ENCODE measurements at regions not wholly inside any gene's neighbourhood (a gene's known extent, or its start where the extent isn't known, plus 50 kb on each side); places are given as distances from the start of the nearest gene placed in this dataset.

DNA sequence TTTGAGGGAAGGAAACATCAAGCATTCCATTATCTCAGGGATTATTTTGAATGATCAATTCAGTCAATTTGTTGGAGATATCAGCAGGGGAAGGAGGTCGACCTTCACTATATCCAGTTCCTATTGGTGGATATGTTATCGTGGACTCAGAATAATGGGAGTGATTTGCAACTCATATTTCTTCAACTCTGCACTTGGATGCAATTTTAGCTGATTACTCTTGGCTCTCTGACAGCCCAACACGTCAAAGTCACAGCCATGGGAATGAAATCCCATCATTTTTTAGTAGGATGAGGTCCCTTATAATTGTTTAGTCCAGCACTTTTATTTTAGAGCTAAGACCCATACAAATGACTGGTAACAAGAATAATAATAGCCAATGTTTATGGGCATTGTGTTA is 371.8 kb upstream of the RPS23 start:
- TF ChIP-seq, protein P1, sequence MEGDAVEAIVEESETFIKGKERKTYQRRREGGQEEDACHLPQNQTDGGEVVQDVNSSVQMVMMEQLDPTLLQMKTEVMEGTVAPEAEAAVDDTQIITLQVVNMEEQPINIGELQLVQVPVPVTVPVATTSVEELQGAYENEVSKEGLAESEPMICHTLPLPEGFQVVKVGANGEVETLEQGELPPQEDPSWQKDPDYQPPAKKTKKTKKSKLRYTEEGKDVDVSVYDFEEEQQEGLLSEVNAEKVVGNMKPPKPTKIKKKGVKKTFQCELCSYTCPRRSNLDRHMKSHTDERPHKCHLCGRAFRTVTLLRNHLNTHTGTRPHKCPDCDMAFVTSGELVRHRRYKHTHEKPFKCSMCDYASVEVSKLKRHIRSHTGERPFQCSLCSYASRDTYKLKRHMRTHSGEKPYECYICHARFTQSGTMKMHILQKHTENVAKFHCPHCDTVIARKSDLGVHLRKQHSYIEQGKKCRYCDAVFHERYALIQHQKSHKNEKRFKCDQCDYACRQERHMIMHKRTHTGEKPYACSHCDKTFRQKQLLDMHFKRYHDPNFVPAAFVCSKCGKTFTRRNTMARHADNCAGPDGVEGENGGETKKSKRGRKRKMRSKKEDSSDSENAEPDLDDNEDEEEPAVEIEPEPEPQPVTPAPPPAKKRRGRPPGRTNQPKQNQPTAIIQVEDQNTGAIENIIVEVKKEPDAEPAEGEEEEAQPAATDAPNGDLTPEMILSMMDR (conservative IDR thresholded peaks at IDR 0.05) = no peak
- peaks cover 8% of the 10 kb centered on the region for H3K4me1 Mint-ChIP-seq (ENCODE audit: unreplicated experiment)
- no peaks in the 10 kb centered on the region for H3K36me3 Mint-ChIP-seq
- H3K4me3 Mint-ChIP-seq = no peak overlapping the region
- H3K9me3 Mint-ChIP-seq = no peaks in the 10 kb centered on the region
- no peak overlapping the region for H3K27ac Mint-ChIP-seq
- no peak for DNase-seq (ENCODE audit: extremely low spot score, unreplicated experiment)
- H3K27me3 Mint-ChIP-seq = no peaks in the 10 kb centered on the region

DNA sequence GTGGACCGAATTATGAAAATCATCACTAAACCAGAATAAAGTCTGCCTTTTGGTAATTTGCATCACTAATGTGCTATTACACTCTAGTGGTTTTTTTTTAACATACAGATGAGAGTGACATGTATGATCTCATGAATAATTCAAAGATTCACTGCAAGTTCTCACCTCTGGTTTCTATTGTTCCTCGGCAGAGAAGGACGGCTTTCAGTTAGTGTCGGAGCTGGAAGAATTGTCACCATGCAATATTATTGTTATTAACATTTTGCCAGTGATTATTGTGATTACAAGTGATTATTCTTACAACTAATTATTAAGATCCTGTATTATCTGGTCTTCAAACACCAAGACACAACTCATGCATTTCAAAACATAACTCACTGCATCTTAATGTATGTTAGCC is 366.6 kb upstream of the RPS23 start:
- Mint-ChIP-seq H3K27me3 (no peaks in the 10 kb centered on the region), H3K27ac (no peak overlapping the region), H3K4me3 (no peak overlapping the region), H3K9me3 (no peaks in the 10 kb centered on the region), H3K4me1 (ENCODE audit: unreplicated experiment) (peaks cover 26% of the 10 kb centered on the region), H3K36me3 (no peaks in the 10 kb centered on the region)
- no peak for DNase-seq (ENCODE audit: extremely low spot score, unreplicated experiment)
- TF ChIP-seq, protein P1 (conservative IDR thresholded peaks at IDR 0.05) = no peak

DNA sequence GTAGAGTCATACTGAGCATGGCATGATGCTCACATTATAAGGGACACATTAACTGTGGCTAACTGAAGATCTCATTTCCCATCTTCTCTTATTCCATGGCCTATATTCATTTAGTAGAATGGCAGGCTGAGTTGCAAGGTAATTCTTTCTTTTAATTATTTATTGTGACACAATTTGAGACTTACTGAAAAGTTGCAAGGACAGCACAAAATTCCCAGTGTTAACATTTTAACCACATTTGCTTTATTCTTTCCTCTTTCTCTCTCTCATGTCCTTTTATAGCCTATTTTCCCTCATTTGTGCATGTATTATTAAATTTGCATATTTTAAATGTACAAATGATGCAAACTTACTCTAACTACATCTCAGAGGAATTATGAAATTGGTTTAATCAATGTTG is 366.1 kb upstream of the RPS23 start:
- Mint-ChIP-seq H3K4me1 (ENCODE audit: unreplicated experiment) (peaks cover 32% of the 10 kb centered on the region), H3K27ac (no peak overlapping the region), H3K4me3 (no peak overlapping the region), H3K36me3 (no peaks in the 10 kb centered on the region), H3K27me3 (no peaks in the 10 kb centered on the region), H3K9me3 (no peaks in the 10 kb centered on the region)
- TF ChIP-seq, protein P1 (conservative IDR thresholded peaks at IDR 0.05) = no peak
- DNase-seq (ENCODE audit: extremely low spot score, unreplicated experiment) = no peak

DNA sequence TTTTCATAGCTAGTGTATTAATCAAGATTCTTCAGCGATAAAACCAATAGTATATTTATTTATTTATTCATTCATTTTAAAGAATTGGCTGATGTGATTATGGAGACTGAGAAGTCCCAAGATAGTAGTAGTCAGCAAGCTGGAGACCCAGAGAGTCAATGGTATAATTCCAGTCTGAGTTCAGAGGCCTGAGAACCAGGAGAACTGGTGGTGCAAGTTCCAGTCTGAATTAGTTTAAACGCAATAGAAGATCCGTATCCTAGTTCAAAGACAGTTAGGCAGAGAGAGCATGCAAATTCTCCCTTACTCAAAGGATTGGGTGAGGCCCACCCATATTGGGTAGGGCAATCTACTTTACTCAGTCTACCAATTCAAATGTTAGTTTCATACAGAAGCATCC is 364.2 kb upstream of the RPS23 start:
- TF ChIP-seq, protein P1 (conservative IDR thresholded peaks at IDR 0.05) = no peak
- DNase-seq (ENCODE audit: extremely low spot score, unreplicated experiment) = no peak
- H3K4me3 Mint-ChIP-seq = no peak overlapping the region
- peaks cover 41% of the 10 kb centered on the region for H3K4me1 Mint-ChIP-seq (ENCODE audit: unreplicated experiment)
- no peaks in the 10 kb centered on the region for H3K27me3 Mint-ChIP-seq
- no peak overlapping the region for H3K27ac Mint-ChIP-seq
- H3K36me3 Mint-ChIP-seq = no peaks in the 10 kb centered on the region
- no peaks in the 10 kb centered on the region for H3K9me3 Mint-ChIP-seq

DNA sequence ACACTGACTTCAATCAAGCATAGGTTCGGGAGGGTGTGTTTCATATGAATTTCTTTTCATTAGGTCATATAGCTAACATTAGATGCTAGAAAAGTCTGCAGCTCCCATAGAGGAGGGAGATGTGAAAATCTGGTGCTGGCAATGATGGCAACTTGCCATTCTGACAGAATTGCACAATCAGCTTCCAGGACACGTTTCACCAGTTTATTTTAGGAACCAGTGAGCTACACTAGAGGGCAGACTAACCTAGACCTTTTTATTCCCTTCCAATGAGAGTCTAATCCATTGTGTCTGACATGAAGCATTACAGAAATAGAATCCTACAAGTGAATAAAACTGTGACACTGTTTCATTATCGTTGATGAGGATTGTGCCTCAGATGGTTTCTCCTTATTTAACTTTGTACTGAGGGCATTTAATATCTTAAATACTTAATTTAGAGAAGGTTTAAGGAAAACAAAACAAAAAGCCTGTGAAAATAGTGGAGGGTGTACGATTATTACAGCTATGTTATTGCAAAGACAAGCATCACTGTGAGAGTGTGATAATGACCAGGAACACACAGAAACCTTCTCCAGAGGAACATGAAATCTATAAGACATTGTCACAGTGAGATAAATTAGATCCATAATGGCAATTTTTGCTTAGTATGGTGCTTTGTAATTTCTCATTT is 363.3 kb upstream of the RPS23 start:
- no peak for DNase-seq (ENCODE audit: extremely low spot score, unreplicated experiment)
- Mint-ChIP-seq H3K4me3 (no peak overlapping the region), H3K4me1 (ENCODE audit: unreplicated experiment) (peaks cover 41% of the 10 kb centered on the region), H3K36me3 (no peaks in the 10 kb centered on the region), H3K27ac (peak overlapping the region; percentile 40), H3K9me3 (no peaks in the 10 kb centered on the region), H3K27me3 (no peaks in the 10 kb centered on the region)
- TF ChIP-seq, protein P1 (conservative IDR thresholded peaks at IDR 0.05) = peak; percentile 84

DNA sequence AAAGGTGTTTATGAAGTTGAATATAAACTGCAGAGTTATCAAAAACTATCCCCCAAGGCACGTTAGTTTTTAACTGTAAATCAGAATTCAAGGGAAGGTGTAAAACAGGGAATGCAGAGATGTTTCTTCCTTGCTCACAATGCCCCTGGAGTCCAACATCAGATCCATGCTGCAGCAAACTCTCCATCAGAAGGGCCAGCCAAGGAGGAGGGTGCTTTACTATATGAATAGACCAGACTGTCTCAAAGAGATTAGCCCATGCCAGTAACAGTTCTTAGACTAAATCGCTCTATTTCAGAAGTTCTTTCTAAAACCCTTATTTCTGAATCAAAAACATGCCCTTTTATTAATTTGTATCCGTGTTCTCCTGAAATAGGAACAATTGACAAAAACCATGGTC is 362.8 kb upstream of the RPS23 start:
- no peaks in the 10 kb centered on the region for H3K9me3 Mint-ChIP-seq
- no peaks in the 10 kb centered on the region for H3K27me3 Mint-ChIP-seq
- no peak for DNase-seq (ENCODE audit: extremely low spot score, unreplicated experiment)
- no peak overlapping the region for H3K4me3 Mint-ChIP-seq
- TF ChIP-seq, protein P1 (conservative IDR thresholded peaks at IDR 0.05) = no peak
- peaks cover 46% of the 10 kb centered on the region for H3K4me1 Mint-ChIP-seq (ENCODE audit: unreplicated experiment)
- H3K27ac Mint-ChIP-seq = no peak overlapping the region
- no peaks in the 10 kb centered on the region for H3K36me3 Mint-ChIP-seq

Measured in type B pancreatic cell (in vitro differentiated cells).